ENCODE measurements at regions not wholly inside any gene's neighbourhood (a gene's known extent, or its start where the extent isn't known, plus 50 kb on each side); places are given as distances from the start of the nearest gene placed in this dataset.

GRCh38 chr10:85193796-85194195 is 865.4 kb downstream of the CCSER2 start:
- DNase-seq: no peak
- no peaks in the 10 kb centered on the region for H3K9me3 ChIP-seq (ENCODE audit: control insufficient read depth, low read depth, low read length)
- H3K4me1 ChIP-seq (ENCODE audit: control insufficient read depth, insufficient read depth, low read length): no peaks in the 10 kb centered on the region
- no peak overlapping the region for H3K4me3 ChIP-seq (ENCODE audit: low read length)
- H3K27me3 ChIP-seq (ENCODE audit: control insufficient read depth, insufficient read depth, low read length): no peaks in the 10 kb centered on the region
- no peaks in the 10 kb centered on the region for H3K36me3 ChIP-seq (ENCODE audit: control insufficient read depth, insufficient read depth, low read length)
- 100% methylated on average over 1 of the region's 3 CpGs for WGBS (ENCODE audit: insufficient coverage, low lambda C conversion rate)
- no peak overlapping the region for H3K27ac ChIP-seq (ENCODE audit: low read length)

GRCh38 chr10:85194706-85195105 is 866.3 kb downstream of the CCSER2 start:
- no peaks in the 10 kb centered on the region for H3K27me3 ChIP-seq (ENCODE audit: control insufficient read depth, insufficient read depth, low read length)

DNA sequence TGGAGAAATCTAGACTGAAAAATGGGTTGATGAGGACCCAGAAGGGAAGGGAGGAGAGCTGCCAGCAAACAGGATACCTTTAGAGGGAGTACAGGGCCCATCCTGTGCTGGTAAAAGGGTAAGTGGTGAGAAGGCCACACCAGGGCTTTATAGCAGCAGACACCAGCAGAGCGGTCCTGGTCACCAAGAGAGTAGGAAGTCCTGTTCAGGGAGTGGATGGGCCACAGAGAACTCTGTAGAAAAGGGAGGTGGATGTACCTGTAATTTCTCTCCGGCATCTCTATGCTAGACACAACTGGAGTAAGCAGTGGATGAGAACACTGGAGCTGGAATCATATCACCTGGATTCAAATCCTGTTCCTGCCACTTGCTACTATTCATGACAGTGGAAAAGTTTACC is 867.2 kb downstream of the CCSER2 start:
- WGBS (ENCODE audit: insufficient coverage, low lambda C conversion rate): 60% methylated on average over 1 of the region's 2 CpGs
- Histone ChIP-seq H3K27ac (ENCODE audit: low read length) (no peak overlapping the region), H3K4me1 (ENCODE audit: control insufficient read depth, insufficient read depth, low read length) (no peaks in the 10 kb centered on the region), H3K4me3 (ENCODE audit: low read length) (no peak overlapping the region), H3K27me3 (ENCODE audit: control insufficient read depth, insufficient read depth, low read length) (no peaks in the 10 kb centered on the region), H3K36me3 (ENCODE audit: control insufficient read depth, insufficient read depth, low read length) (no peaks in the 10 kb centered on the region), H3K9me3 (ENCODE audit: control insufficient read depth, low read depth, low read length) (no peaks in the 10 kb centered on the region)
- DNase-seq: no peak

More at GRCh38 chr10:85194706-85195105, 866.3 kb downstream of the CCSER2 start:
- Histone ChIP-seq H3K9me3 (ENCODE audit: control insufficient read depth, low read depth, low read length) (no peaks in the 10 kb centered on the region), H3K36me3 (ENCODE audit: control insufficient read depth, insufficient read depth, low read length) (no peaks in the 10 kb centered on the region), H3K4me3 (ENCODE audit: low read length) (no peak overlapping the region), H3K27ac (ENCODE audit: low read length) (no peak overlapping the region), H3K4me1 (ENCODE audit: control insufficient read depth, insufficient read depth, low read length) (no peaks in the 10 kb centered on the region)
- no CpG with 5 or more reads among the region's 1 CpG for WGBS (ENCODE audit: insufficient coverage, low lambda C conversion rate)
- DNase-seq: no peak

DNA sequence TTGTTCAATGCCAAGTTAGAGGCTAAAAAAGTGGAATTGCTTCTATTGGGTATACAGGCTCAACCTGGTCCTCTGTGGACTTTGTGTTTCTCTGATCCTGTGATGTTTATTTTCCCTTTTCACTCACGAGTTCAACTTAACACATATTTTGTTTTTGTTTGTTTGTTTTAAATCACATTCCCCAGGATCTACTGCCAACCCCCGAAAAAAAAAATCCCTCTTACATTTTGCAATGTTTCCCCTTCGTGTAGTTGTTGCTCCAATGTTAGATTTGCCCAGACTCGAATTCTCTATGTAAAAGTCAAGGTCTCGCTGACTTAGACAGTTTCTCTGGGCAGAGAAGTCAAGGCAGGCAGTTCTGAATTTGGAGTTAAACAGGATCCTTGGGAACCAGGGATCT is 876.4 kb downstream of the CCSER2 start:
- Histone ChIP-seq H3K27ac (ENCODE audit: low read length) (no peak overlapping the region), H3K27me3 (ENCODE audit: control insufficient read depth, insufficient read depth, low read length) (no peaks in the 10 kb centered on the region), H3K4me3 (ENCODE audit: low read length) (no peak overlapping the region), H3K9me3 (ENCODE audit: control insufficient read depth, low read depth, low read length) (no peaks in the 10 kb centered on the region), H3K36me3 (ENCODE audit: control insufficient read depth, insufficient read depth, low read length) (no peaks in the 10 kb centered on the region), H3K4me1 (ENCODE audit: control insufficient read depth, insufficient read depth, low read length) (no peaks in the 10 kb centered on the region)
- WGBS (ENCODE audit: insufficient coverage, low lambda C conversion rate): 29% methylated on average over 1 of the region's 5 CpGs
- no peak for DNase-seq

GRCh38 chr10:85212526-85212925 is 884.1 kb downstream of the CCSER2 start:
- no CpG with 5 or more reads among the region's 1 CpG for WGBS (ENCODE audit: insufficient coverage, low lambda C conversion rate)
- Histone ChIP-seq H3K4me1 (ENCODE audit: control insufficient read depth, insufficient read depth, low read length) (no peaks in the 10 kb centered on the region), H3K27me3 (ENCODE audit: control insufficient read depth, insufficient read depth, low read length) (no peaks in the 10 kb centered on the region), H3K4me3 (ENCODE audit: low read length) (no peak overlapping the region), H3K36me3 (ENCODE audit: control insufficient read depth, insufficient read depth, low read length) (no peaks in the 10 kb centered on the region), H3K9me3 (ENCODE audit: control insufficient read depth, low read depth, low read length) (no peaks in the 10 kb centered on the region), H3K27ac (ENCODE audit: low read length) (no peak overlapping the region)
- DNase-seq: no peak

DNA sequence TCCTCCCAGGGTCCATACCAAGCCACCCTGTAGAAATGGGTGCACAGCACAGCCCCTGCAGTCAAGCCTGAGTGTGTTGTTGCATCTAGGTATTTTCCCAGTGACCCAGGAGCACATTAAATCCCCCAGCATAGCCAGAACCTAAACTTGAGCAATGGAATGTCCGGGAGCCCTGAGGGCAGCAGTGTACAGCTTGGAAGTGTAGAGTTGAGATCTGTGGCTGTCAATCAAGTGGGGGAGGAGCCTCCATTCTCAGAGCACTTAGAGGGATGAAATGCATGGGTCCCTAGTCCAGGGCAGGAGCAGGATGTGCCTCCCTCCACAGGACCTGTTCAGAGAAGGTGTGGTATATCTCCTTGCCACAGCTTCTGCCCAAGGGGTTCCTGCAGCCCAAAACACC is 885.1 kb downstream of the CCSER2 start:
- Histone ChIP-seq H3K4me1 (ENCODE audit: control insufficient read depth, insufficient read depth, low read length) (no peaks in the 10 kb centered on the region), H3K27me3 (ENCODE audit: control insufficient read depth, insufficient read depth, low read length) (no peaks in the 10 kb centered on the region), H3K4me3 (ENCODE audit: low read length) (no peak overlapping the region), H3K9me3 (ENCODE audit: control insufficient read depth, low read depth, low read length) (no peaks in the 10 kb centered on the region), H3K27ac (ENCODE audit: low read length) (no peak overlapping the region), H3K36me3 (ENCODE audit: control insufficient read depth, insufficient read depth, low read length) (no peaks in the 10 kb centered on the region)
- DNase-seq: no peak
- no CpG with 5 or more reads among the region's 1 CpG for WGBS (ENCODE audit: insufficient coverage, low lambda C conversion rate)

DNA sequence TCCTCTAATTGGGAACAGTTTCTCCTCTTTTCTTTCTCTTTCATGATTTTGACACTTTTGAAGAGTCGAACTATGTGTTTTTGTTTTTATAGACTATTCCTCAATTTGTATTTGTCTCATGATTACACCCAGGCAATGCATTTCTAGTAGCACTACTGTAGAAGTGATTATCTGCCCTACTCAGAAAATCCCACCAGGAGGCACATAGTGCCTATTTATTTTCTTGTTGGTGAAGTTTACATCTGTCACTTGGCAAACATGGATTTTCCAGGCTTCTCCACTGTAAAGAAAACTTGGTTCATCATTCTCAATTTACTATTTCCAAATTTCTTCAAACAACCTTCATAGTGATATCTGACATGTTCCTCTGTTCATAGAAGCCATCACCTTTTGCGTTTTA is 893.9 kb downstream of the CCSER2 start:
- no peak for DNase-seq
- WGBS (ENCODE audit: insufficient coverage, low lambda C conversion rate): 93% methylated on average over 2 of the region's 2 CpGs
- no peaks in the 10 kb centered on the region for H3K27me3 ChIP-seq (ENCODE audit: control insufficient read depth, insufficient read depth, low read length)
- no peak overlapping the region for H3K4me3 ChIP-seq (ENCODE audit: low read length)
- no peaks in the 10 kb centered on the region for H3K36me3 ChIP-seq (ENCODE audit: control insufficient read depth, insufficient read depth, low read length)
- H3K27ac ChIP-seq (ENCODE audit: low read length): no peak overlapping the region
- H3K9me3 ChIP-seq (ENCODE audit: control insufficient read depth, low read depth, low read length): no peaks in the 10 kb centered on the region
- H3K4me1 ChIP-seq (ENCODE audit: control insufficient read depth, insufficient read depth, low read length): no peaks in the 10 kb centered on the region

- 50% methylated on average over 1 of the region's 6 CpGs for WGBS (ENCODE audit: insufficient coverage, low lambda C conversion rate)
- no peak for DNase-seq
- no peaks in the 10 kb centered on the region for H3K4me1 ChIP-seq (ENCODE audit: control insufficient read depth, insufficient read depth, low read length)
- H3K36me3 ChIP-seq (ENCODE audit: control insufficient read depth, insufficient read depth, low read length): no peaks in the 10 kb centered on the region
- H3K27me3 ChIP-seq (ENCODE audit: control insufficient read depth, insufficient read depth, low read length): no peaks in the 10 kb centered on the region
- H3K9me3 ChIP-seq (ENCODE audit: control insufficient read depth, low read depth, low read length): no peaks in the 10 kb centered on the region
- H3K4me3 ChIP-seq (ENCODE audit: low read length): no peak overlapping the region
- H3K27ac ChIP-seq (ENCODE audit: low read length): no peak overlapping the region
Observed at GRCh38 chr10:85224366-85224940, 896.1 kb downstream of the CCSER2 start.

DNA sequence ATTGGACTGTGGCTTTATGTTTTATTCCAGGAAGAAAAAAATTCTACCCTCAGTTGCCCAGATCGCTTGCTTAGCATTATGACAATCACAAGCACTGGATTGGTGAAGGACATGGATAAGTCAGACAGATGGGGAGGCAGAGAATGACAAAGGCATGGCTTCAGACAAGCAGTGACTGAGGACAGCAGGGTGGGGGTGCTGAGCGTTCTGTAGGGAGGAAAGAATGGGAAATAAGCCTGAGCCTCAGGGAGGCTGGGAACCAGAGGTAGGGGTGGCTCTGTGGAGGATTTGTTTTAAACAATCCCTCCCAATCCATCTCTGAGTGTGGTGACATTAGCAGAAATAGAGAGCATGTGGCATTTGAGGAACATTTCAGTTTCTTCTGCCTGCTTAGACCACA is 896.9 kb downstream of the CCSER2 start:
- no peaks in the 10 kb centered on the region for H3K4me1 ChIP-seq (ENCODE audit: control insufficient read depth, insufficient read depth, low read length)
- no peaks in the 10 kb centered on the region for H3K27me3 ChIP-seq (ENCODE audit: control insufficient read depth, insufficient read depth, low read length)
- WGBS (ENCODE audit: insufficient coverage, low lambda C conversion rate): no CpG with 5 or more reads among the region's 2 CpGs
- H3K4me3 ChIP-seq (ENCODE audit: low read length): no peak overlapping the region
- no peaks in the 10 kb centered on the region for H3K36me3 ChIP-seq (ENCODE audit: control insufficient read depth, insufficient read depth, low read length)
- no peak for DNase-seq
- H3K27ac ChIP-seq (ENCODE audit: low read length): no peak overlapping the region
- H3K9me3 ChIP-seq (ENCODE audit: control insufficient read depth, low read depth, low read length): no peaks in the 10 kb centered on the region

DNA sequence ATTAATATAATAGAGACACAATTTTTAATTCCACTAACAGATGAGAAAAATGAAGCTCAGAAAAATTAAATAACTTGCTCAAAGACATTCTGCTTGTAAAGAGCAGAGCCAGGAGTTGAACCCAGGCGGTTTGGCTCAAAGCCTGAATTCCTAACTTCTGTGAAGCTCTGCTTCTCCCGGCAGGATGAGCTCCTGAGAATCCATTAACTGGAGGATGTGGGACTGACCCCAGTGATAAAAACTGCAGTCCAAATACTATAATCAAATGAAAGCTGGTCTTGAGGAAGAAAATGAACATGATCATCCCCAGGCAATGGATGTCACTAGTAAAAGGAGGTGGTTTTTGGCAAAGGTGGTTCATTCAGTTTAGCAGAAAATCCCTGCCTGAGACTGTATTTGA is 898.2 kb downstream of the CCSER2 start:
- 50% methylated on average over 1 of the region's 2 CpGs for WGBS (ENCODE audit: insufficient coverage, low lambda C conversion rate)
- Histone ChIP-seq H3K36me3 (ENCODE audit: control insufficient read depth, insufficient read depth, low read length) (no peaks in the 10 kb centered on the region), H3K4me3 (ENCODE audit: low read length) (no peak overlapping the region), H3K9me3 (ENCODE audit: control insufficient read depth, low read depth, low read length) (no peaks in the 10 kb centered on the region), H3K27me3 (ENCODE audit: control insufficient read depth, insufficient read depth, low read length) (no peaks in the 10 kb centered on the region), H3K27ac (ENCODE audit: low read length) (no peak overlapping the region), H3K4me1 (ENCODE audit: control insufficient read depth, insufficient read depth, low read length) (no peaks in the 10 kb centered on the region)
- DNase-seq: no peak

GRCh38 chr10:85228726-85229125 is 900.3 kb downstream of the CCSER2 start:
- H3K36me3 ChIP-seq (ENCODE audit: control insufficient read depth, insufficient read depth, low read length): no peaks in the 10 kb centered on the region
- H3K27me3 ChIP-seq (ENCODE audit: control insufficient read depth, insufficient read depth, low read length): no peaks in the 10 kb centered on the region
- no peak overlapping the region for H3K4me3 ChIP-seq (ENCODE audit: low read length)
- no peak for DNase-seq
- no peaks in the 10 kb centered on the region for H3K4me1 ChIP-seq (ENCODE audit: control insufficient read depth, insufficient read depth, low read length)
- WGBS (ENCODE audit: insufficient coverage, low lambda C conversion rate): 100% methylated on average over 1 of the region's 1 CpG
- H3K9me3 ChIP-seq (ENCODE audit: control insufficient read depth, low read depth, low read length): no peaks in the 10 kb centered on the region
- no peak overlapping the region for H3K27ac ChIP-seq (ENCODE audit: low read length)

All from large intestine (tissue), 3 donors.